SKM-1 (cell line): ENCODE measurements at regions not wholly inside any gene's neighbourhood (a gene's known extent, or its start where the extent isn't known, plus 50 kb on each side); places are given as distances from the start of the nearest gene placed in this dataset.
"Not testable (repeated sequence)": the region's sequence is repeated elsewhere in the genome, so short reads cannot be mapped to it uniquely, and the experiment has no call there.

Experiments used
- DNase-seq: peaks from one replicate; lab custom pipeline; 2025; ENCODE audit not compliant: unreplicated experiment; lab: John Stamatoyannopoulos, UW

- DNase-seq = no peak
Observed at GRCh38 chr2:101610750-101611315, 86.7 kb upstream of the MAP4K4 start.

- no peak for DNase-seq
Observed at GRCh38 chr2:101609433-101609832, 88.1 kb upstream of the MAP4K4 start.

GRCh38 chr2:101608408-101609310, 88.8 kb upstream of the MAP4K4 start:
- no peak for DNase-seq

- DNase-seq = no peak
Observed at GRCh38 chr2:101597347-101597944, 100.1 kb upstream of the MAP4K4 start.

- no peak for DNase-seq
Observed at GRCh38 chr2:101596333-101596732, 101.2 kb upstream of the MAP4K4 start.

GRCh38 chr2:101587251-101587650, 110.3 kb upstream of the MAP4K4 start:
- no peak for DNase-seq

- DNase-seq = no peak
Observed at GRCh38 chr2:101583861-101584260, 108.9 kb upstream of the RFX8 start.

GRCh38 chr2:101581675-101582299, 106.9 kb upstream of the RFX8 start:
- DNase-seq = no peak

- DNase-seq = no peak
Observed at GRCh38 chr2:101580528-101580927, 105.6 kb upstream of the RFX8 start.

GRCh38 chr2:101578671-101579070, 103.8 kb upstream of the RFX8 start:
- DNase-seq = no peak

GRCh38 chr2:101578135-101578534, 103.2 kb upstream of the RFX8 start:
- DNase-seq = not testable (repeated sequence)

- no peak for DNase-seq
Observed at GRCh38 chr2:101577173-101577572, 102.3 kb upstream of the RFX8 start.

GRCh38 chr2:101574622-101575021, 99.7 kb upstream of the RFX8 start:
- DNase-seq = no peak

GRCh38 chr2:101571951-101572350, 97.0 kb upstream of the RFX8 start:
- no peak for DNase-seq

- no peak for DNase-seq
Observed at GRCh38 chr2:101569886-101570520, 95.1 kb upstream of the RFX8 start.

GRCh38 chr2:101568969-101569368, 94.1 kb upstream of the RFX8 start:
- DNase-seq = no peak

- no peak for DNase-seq
Observed at GRCh38 chr2:101566632-101567228, 91.8 kb upstream of the RFX8 start.

GRCh38 chr2:101563849-101564248, 88.9 kb upstream of the RFX8 start:
- no peak for DNase-seq

GRCh38 chr2:101560780-101561315, 85.9 kb upstream of the RFX8 start:
- peak; percentile 61 for DNase-seq

GRCh38 chr2:101559551-101559950, 84.6 kb upstream of the RFX8 start:
- no peak for DNase-seq
